ENCODE measurements at regions not wholly inside any gene's neighbourhood (a gene's known extent, or its start where the extent isn't known, plus 50 kb on each side); places are given as distances from the start of the nearest gene placed in this dataset.
"Not testable (repeated sequence)": the region's sequence is repeated elsewhere in the genome, so short reads cannot be mapped to it uniquely, and the experiment has no call there.

- ChIA-PET POLR2A (no interaction called here), CTCF (no interaction called here)
- H3K4me3 ChIP-seq (ENCODE audit: low read depth, low read length) = no peak overlapping the region
- no peak for DNase-seq (ENCODE audit: low read depth, low spot score)
- TF ChIP-seq CTCF (IDR thresholded peaks at IDR 0.05; ENCODE audit: insufficient read depth, low read length, missing control alignments) = no peak
Measured at GRCh38 chr6:50381099-50381415, 331.3 kb upstream of the DEFB112 start.

- POLR2A ChIA-PET = no interaction called here
- H3K4me3 ChIP-seq (ENCODE audit: low read depth, low read length) = no peak overlapping the region
- CTCF ChIA-PET = no interaction called here
- TF ChIP-seq CTCF (IDR thresholded peaks at IDR 0.05; ENCODE audit: insufficient read depth, low read length, missing control alignments) = no peak
- no peak for DNase-seq (ENCODE audit: low read depth, low spot score)
Measured at GRCh38 chr6:50390416-50390815, 322.9 kb upstream of the TFAP2D start.

GRCh38 chr6:50394139-50394538 is 319.2 kb upstream of the TFAP2D start:
- POLR2A ChIA-PET; H3K4me3 ChIP-seq (ENCODE audit: low read depth, low read length); CTCF ChIA-PET; DNase-seq (ENCODE audit: low read depth, low spot score): not testable (repeated sequence)

- CTCF ChIA-PET = no interaction called here
- DNase-seq (ENCODE audit: low read depth, low spot score) = no peak
- POLR2A ChIA-PET = no interaction called here
- no peak overlapping the region for H3K4me3 ChIP-seq (ENCODE audit: low read depth, low read length)
- TF ChIP-seq CTCF (IDR thresholded peaks at IDR 0.05; ENCODE audit: insufficient read depth, low read length, missing control alignments) = no peak
Measured at GRCh38 chr6:50404643-50405042, 308.7 kb upstream of the TFAP2D start.

GRCh38 chr6:50410579-50410978 is 302.7 kb upstream of the TFAP2D start:
- no peak for DNase-seq (ENCODE audit: low read depth, low spot score)
- no peak for TF ChIP-seq CTCF (IDR thresholded peaks at IDR 0.05; ENCODE audit: insufficient read depth, low read length, missing control alignments)
- CTCF ChIA-PET = no interaction called here
- POLR2A ChIA-PET = no interaction called here
- no peak overlapping the region for H3K4me3 ChIP-seq (ENCODE audit: low read depth, low read length)

GRCh38 chr6:50421041-50421440 is 292.3 kb upstream of the TFAP2D start:
- CTCF ChIA-PET; H3K4me3 ChIP-seq (ENCODE audit: low read depth, low read length); POLR2A ChIA-PET; DNase-seq (ENCODE audit: low read depth, low spot score): not testable (repeated sequence)

GRCh38 chr6:50427267-50427666 is 286.1 kb upstream of the TFAP2D start:
- ChIA-PET CTCF (no interaction called here), POLR2A (no interaction called here)
- no peak for TF ChIP-seq CTCF (IDR thresholded peaks at IDR 0.05; ENCODE audit: insufficient read depth, low read length, missing control alignments)
- no peak for DNase-seq (ENCODE audit: low read depth, low spot score)
- H3K4me3 ChIP-seq (ENCODE audit: low read depth, low read length) = no peak overlapping the region

- no peak for TF ChIP-seq CTCF (IDR thresholded peaks at IDR 0.05; ENCODE audit: insufficient read depth, low read length, missing control alignments)
- no peak for DNase-seq (ENCODE audit: low read depth, low spot score)
- H3K4me3 ChIP-seq (ENCODE audit: low read depth, low read length) = no peak overlapping the region
- ChIA-PET POLR2A (no interaction called here), CTCF (no interaction called here)
Measured at GRCh38 chr6:50437901-50438300, 275.4 kb upstream of the TFAP2D start.
